Liver (tissue), 8 donors: ENCODE measurements at regions not wholly inside any gene's neighbourhood (a gene's known extent, or its start where the extent isn't known, plus 50 kb on each side); places are given as distances from the start of the nearest gene placed in this dataset.

Experiments
- DNase-seq: peaks from one replicate; pipeline ENCODE4 v3.0.0-alpha.2; 2017; ENCODE audit warnings: low spot score
- H3K27ac ChIP-seq, 2 donors: one replicate each; pipeline ENCODE4 v1.7.0; 2013; ENCODE audit warnings: inconsistent platforms in 2 of 2, low read length in 2 of 2, control low read depth in 1 of 2, low read depth in 1 of 2, mild to moderate bottlenecking in 1 of 2
- H3K27me3 ChIP-seq, 4 donors: one replicate each; pipeline versions ENCODE4 v1.6.1 to v1.7.0; 2013; ENCODE audit warnings: low read length in 3 of 4, inconsistent platforms in 1 of 4, mild to moderate bottlenecking in 1 of 4, moderate library complexity in 1 of 4; ENCODE audit not compliant: control insufficient read depth in 4 of 4, insufficient read depth in 4 of 4
- H3K36me3 ChIP-seq, 4 donors: one replicate each; pipeline versions ENCODE4 v1.6.1 to v1.7.0; 2013; ENCODE audit warnings: low read length in 3 of 4, mild to moderate bottlenecking in 3 of 4, low read depth in 1 of 4, moderate library complexity in 1 of 4; ENCODE audit not compliant: control insufficient read depth in 4 of 4, insufficient read depth in 3 of 4
- H3K4me1 ChIP-seq, 4 donors: one replicate each; pipeline versions ENCODE4 v1.6.1 to v1.7.0; 2013; ENCODE audit warnings: low read length in 3 of 4, mild to moderate bottlenecking in 3 of 4, moderate library complexity in 1 of 4; ENCODE audit not compliant: control insufficient read depth in 4 of 4, insufficient read depth in 4 of 4
- H3K4me3 ChIP-seq, 3 donors: one replicate each; pipeline versions ENCODE4 v1.6.1 to v1.7.0; 2013; ENCODE audit warnings: low read length in 3 of 3, control low read depth in 1 of 3, low read depth in 1 of 3, mild to moderate bottlenecking in 1 of 3
- H3K9ac ChIP-seq, 2 donors: one replicate each; pipeline ENCODE4 v1.7.0; 2013; ENCODE audit warnings: low read length in 2 of 2, mild to moderate bottlenecking in 2 of 2, moderate library complexity in 2 of 2, control low read depth in 1 of 2, low read depth in 1 of 2
- H3K9me3 ChIP-seq, 4 donors: one replicate each; pipeline versions ENCODE4 v1.6.1 to v1.7.0; 2013; ENCODE audit warnings: low read length in 3 of 4; ENCODE audit not compliant: control insufficient read depth in 4 of 4
- EGR1 ChIP-seq, 2 donors: IDR thresholded peaks; 2 replicates each; pipeline ENCODE4 v1.6.1; 2016 to 2018; ENCODE audit warnings: antibody characterized with exemption in 2 of 2, low read depth in 2 of 2
- FOXA1 ChIP-seq: IDR thresholded peaks from 2 replicates; pipeline ENCODE4 v1.6.1; 2016; ENCODE audit warnings: antibody characterized with exemption
- FOXA2 ChIP-seq: IDR thresholded peaks from 2 replicates; pipeline ENCODE4 v1.6.1; 2016; ENCODE audit warnings: antibody characterized with exemption
- GABPA ChIP-seq, 2 donors: IDR thresholded peaks in 1 of 2; conservative IDR thresholded peaks in 1 of 2; 2 replicates each; pipeline ENCODE4 v1.6.1; 2016; ENCODE audit warnings: antibody characterized with exemption in 2 of 2, mild to moderate bottlenecking in 1 of 2, moderate library complexity in 1 of 2
- HNF4A ChIP-seq, 2 donors: conservative IDR thresholded peaks; 2 replicates each; pipeline ENCODE4 v1.6.1; 2016; ENCODE audit warnings: antibody characterized with exemption in 2 of 2, mild to moderate bottlenecking in 2 of 2
- HNF4G ChIP-seq: IDR thresholded peaks from 2 replicates; pipeline ENCODE4 v1.6.1; 2016; ENCODE audit warnings: antibody characterized with exemption
- JUND ChIP-seq, 2 donors: IDR thresholded peaks; 2 replicates each; pipeline ENCODE4 v1.6.1; 2016; ENCODE audit warnings: antibody characterized with exemption in 2 of 2
- NR2F2 ChIP-seq: IDR thresholded peaks from 2 replicates; pipeline ENCODE4 v1.6.1; 2016; ENCODE audit warnings: antibody characterized with exemption
- RAD21 ChIP-seq, 2 donors: IDR thresholded peaks; 2 replicates each; pipeline ENCODE4 v1.6.1; 2016; ENCODE audit warnings: antibody characterized with exemption in 2 of 2, mild to moderate bottlenecking in 2 of 2
- RXRA ChIP-seq, 2 donors: IDR thresholded peaks; 2 replicates each; pipeline ENCODE4 v1.6.1; 2017 to 2018; ENCODE audit warnings: antibody characterized with exemption in 2 of 2, mild to moderate bottlenecking in 1 of 2
- SP1 ChIP-seq: IDR thresholded peaks from 2 replicates; pipeline ENCODE4 v1.6.1; 2018; ENCODE audit warnings: antibody characterized with exemption, mild to moderate bottlenecking
- TAF1 ChIP-seq: conservative IDR thresholded peaks from 2 replicates; pipeline ENCODE4 v1.6.1; 2016; ENCODE audit warnings: antibody characterized with exemption, mild to moderate bottlenecking
- YY1 ChIP-seq: IDR thresholded peaks from 2 replicates; pipeline ENCODE4 v1.6.1; 2016; ENCODE audit warnings: antibody characterized with exemption, mild to moderate bottlenecking
- WGBS: extraction: QIAGEN DNeasy Blood & Tissue Kit; methylation state at CpG from one replicate; pipeline ENCODE4 v1.1.7; 2013; 5-methylcytosine and 5-hydroxymethylcytosine counted together
- TF ChIP-seq, protein P1 (sequence below): IDR thresholded peaks from 2 replicates; pipeline ENCODE4 v1.6.1; 2016; ENCODE audit warnings: antibody characterized with exemption
- TF ChIP-seq, protein P2 (sequence below): IDR thresholded peaks from 2 replicates; pipeline ENCODE4 v1.6.1; 2016; ENCODE audit warnings: antibody characterized with exemption
- TF ChIP-seq, protein P3 (sequence below): fragments of 150-350 bp; IDR thresholded peaks from 2 replicates; pipeline ENCODE4 v1.5.1; 2017; ENCODE audit warnings: improper control_type of control experiment, low read depth, low read length; ENCODE audit not compliant: missing input control
- donor health status: healthy.
- donor health status: healthy.
- donor health status: healthy.
- donor health status: healthy.
- donor health status: healthy.

DNA sequence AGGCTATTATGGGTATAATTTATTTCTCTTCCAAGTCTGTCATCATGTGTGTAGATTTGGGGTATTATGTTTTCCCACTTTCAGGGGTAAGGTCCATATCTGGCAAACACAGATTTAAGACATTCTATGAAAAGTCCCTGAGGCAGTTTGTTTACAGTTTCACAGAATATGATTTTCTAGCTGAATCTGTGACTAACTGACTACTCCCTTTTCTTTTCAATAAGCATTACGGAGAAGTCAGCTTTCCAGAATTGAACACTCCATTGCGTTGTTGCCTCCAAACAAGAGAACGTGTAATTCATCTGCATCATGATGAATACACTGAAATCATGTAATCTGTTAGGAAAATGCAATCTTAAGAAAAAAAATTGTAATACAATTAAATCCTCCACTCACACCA, 226.7 kb upstream of the SFRP2 start:
- H3K27me3 ChIP-seq, result no peaks in the 10 kb centered on the region
- no peak for DNase-seq
- H3K36me3 ChIP-seq, result no peaks in the 10 kb centered on the region
- no peak overlapping the region for H3K9ac ChIP-seq
- H3K4me1 ChIP-seq, result no peaks in the 10 kb centered on the region
- H3K27ac ChIP-seq, result no peak overlapping the region
- TF ChIP-seq HNF4G (no peak), TAF1 (no peak), FOXA1 (no peak), JUND (IDR thresholded peaks at IDR 0.05) (no peak), SP1 (no peak), HNF4A (conservative IDR thresholded peaks at IDR 0.05) (no peak), GABPA (IDR thresholded peaks at IDR 0.05 in 1 of 2, conservative IDR thresholded peaks at IDR 0.05 in 1 of 2) (no peak), EGR1 (IDR thresholded peaks at IDR 0.05; ENCODE audit: low read depth in 2 of 2) (no peak), NR2F2 (no peak), RXRA (IDR thresholded peaks at IDR 0.05) (no peak), RAD21 (IDR thresholded peaks at IDR 0.05) (no peak), FOXA2 (no peak)
- TF ChIP-seq, protein P1, sequence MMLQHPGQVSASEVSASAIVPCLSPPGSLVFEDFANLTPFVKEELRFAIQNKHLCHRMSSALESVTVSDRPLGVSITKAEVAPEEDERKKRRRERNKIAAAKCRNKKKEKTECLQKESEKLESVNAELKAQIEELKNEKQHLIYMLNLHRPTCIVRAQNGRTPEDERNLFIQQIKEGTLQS, result no peak
- TF ChIP-seq, protein P2, sequence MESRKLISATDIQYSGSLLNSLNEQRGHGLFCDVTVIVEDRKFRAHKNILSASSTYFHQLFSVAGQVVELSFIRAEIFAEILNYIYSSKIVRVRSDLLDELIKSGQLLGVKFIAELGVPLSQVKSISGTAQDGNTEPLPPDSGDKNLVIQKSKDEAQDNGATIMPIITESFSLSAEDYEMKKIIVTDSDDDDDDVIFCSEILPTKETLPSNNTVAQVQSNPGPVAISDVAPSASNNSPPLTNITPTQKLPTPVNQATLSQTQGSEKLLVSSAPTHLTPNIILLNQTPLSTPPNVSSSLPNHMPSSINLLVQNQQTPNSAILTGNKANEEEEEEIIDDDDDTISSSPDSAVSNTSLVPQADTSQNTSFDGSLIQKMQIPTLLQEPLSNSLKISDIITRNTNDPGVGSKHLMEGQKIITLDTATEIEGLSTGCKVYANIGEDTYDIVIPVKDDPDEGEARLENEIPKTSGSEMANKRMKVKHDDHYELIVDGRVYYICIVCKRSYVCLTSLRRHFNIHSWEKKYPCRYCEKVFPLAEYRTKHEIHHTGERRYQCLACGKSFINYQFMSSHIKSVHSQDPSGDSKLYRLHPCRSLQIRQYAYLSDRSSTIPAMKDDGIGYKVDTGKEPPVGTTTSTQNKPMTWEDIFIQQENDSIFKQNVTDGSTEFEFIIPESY, result no peak
- no peak overlapping the region for H3K4me3 ChIP-seq
- 88% methylated on average over 3 of the region's 3 CpGs for WGBS
- H3K9me3 ChIP-seq, result no peaks in the 10 kb centered on the region

DNA sequence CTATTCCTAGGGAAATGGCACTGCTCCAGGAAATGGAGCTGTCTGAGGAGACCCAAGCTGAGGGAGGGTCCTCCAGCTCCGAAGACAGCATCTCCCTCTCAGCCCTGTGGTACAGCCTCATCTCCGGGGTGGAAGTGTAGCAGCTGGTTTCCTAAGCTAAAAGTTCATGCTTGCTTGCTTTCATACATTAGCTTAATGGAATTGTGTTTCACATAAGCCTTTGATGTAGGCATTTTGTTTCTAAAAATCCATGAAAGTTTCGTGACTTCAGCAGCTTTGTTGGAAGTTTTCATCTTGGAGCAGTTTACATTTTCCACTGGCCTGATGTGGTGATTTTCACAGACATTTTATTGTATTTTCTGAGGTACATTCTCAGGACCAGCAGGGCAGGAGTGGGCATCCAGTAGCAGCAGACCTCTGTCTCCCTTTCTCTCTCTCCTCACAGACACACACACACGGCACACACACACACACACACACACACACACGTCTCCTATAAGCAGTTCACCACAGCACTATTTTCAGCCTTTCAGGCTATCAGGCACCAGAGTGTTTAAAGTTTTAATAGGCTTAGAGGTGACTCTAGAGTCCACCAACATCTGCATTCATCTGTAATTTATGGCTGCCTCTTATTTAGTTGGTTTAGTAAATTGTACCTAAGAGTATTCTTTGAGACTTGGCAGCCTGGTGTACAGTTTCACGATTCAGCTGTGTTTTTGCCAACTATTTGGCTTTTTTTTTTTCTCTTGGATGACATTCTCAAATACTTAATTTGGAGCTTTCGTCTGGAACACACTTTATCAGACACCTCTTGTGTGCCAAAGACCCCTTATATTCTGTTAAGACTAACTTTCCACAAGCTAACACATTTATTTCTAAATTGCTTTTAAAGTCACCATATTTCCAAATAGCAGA, 225.8 kb upstream of the SFRP2 start:
- Histone ChIP-seq H3K27ac (no peak overlapping the region), H3K27me3 (no peaks in the 10 kb centered on the region), H3K9me3 (no peaks in the 10 kb centered on the region), H3K4me3 (no peak overlapping the region), H3K9ac (no peak overlapping the region), H3K4me1 (no peaks in the 10 kb centered on the region), H3K36me3 (no peaks in the 10 kb centered on the region)
- no peak for TF ChIP-seq FOXA1
- TF ChIP-seq YY1, result no peak
- TF ChIP-seq, protein P3, sequence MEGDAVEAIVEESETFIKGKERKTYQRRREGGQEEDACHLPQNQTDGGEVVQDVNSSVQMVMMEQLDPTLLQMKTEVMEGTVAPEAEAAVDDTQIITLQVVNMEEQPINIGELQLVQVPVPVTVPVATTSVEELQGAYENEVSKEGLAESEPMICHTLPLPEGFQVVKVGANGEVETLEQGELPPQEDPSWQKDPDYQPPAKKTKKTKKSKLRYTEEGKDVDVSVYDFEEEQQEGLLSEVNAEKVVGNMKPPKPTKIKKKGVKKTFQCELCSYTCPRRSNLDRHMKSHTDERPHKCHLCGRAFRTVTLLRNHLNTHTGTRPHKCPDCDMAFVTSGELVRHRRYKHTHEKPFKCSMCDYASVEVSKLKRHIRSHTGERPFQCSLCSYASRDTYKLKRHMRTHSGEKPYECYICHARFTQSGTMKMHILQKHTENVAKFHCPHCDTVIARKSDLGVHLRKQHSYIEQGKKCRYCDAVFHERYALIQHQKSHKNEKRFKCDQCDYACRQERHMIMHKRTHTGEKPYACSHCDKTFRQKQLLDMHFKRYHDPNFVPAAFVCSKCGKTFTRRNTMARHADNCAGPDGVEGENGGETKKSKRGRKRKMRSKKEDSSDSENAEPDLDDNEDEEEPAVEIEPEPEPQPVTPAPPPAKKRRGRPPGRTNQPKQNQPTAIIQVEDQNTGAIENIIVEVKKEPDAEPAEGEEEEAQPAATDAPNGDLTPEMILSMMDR, result no peak
- TF ChIP-seq NR2F2, result no peak
- TF ChIP-seq HNF4G, result no peak
- no peak for TF ChIP-seq RXRA (IDR thresholded peaks at IDR 0.05)
- no peak for TF ChIP-seq TAF1
- no peak for DNase-seq
- 58% methylated on average over 7 of the region's 7 CpGs for WGBS
